Endothelial cell of umbilical vein (primary cell): ENCODE measurements at regions not wholly inside any gene's neighbourhood (a gene's known extent, or its start where the extent isn't known, plus 50 kb on each side); places are given as distances from the start of the nearest gene placed in this dataset.

ENCODE experiments used
- BruUV-seq: library from RNA; stranded (reverse); fragments of 400-500 nt; replicated peaks from 2 replicates; lab custom pipeline; 2021; lab: Mats Ljungman, UMichigan
- CTCF ChIA-PET: fragments of 300-600, 350-600 bp; sonication (Branson Sonifier 250); formaldehyde crosslinking; loops from one replicate; lab custom pipeline; 2021; ENCODE audit warnings: antibody characterized with exemption, inconsistent platforms; lab: Charles Lee
- POLR2A ChIA-PET: fragments of 300-600, 350-600 bp; sonication (Branson Sonifier 250); formaldehyde crosslinking; loops from one replicate; lab custom pipeline; 2021; ENCODE audit warnings: antibody characterized with exemption, inconsistent platforms; lab: Charles Lee
- DNase-seq: peaks from one replicate; pipeline ENCODE4 v3.0.0-alpha.2; 2011; ENCODE audit warnings: low read depth, low spot score
- FAIRE-seq: peaks from 2 replicates; lab custom pipeline; 2011; peaks lifted over from hg19 to GRCh38; lab: Jason Lieb, UNC
- H2AFZ ChIP-seq: 2 replicates; pipeline ENCODE4 v1.6.0; 2012; ENCODE audit warnings: low read depth, low read length, control low read depth, inconsistent platforms
- H3K27ac ChIP-seq: 2 replicates; pipeline ENCODE4 v1.5.1; 2011; ENCODE audit warnings: low read depth, mild to moderate bottlenecking, control low read depth, low read length, moderate library complexity; ENCODE audit not compliant: insufficient read depth
- H3K27me3 ChIP-seq, 2 experiments: 2 replicates each; pipeline versions ENCODE4 v1.6.0 to v1.6.1; 2011; ENCODE audit warnings: low read length in 2 of 2, mixed read lengths in 1 of 2; ENCODE audit not compliant: control insufficient read depth in 2 of 2, insufficient read depth in 2 of 2
- H3K36me3 ChIP-seq, 2 experiments: 2 replicates in 1 of 2; 3 replicates in 1 of 2; pipeline ENCODE4 v1.5.1; 2011; ENCODE audit warnings: low read length in 2 of 2, mild to moderate bottlenecking in 1 of 2, moderate library complexity in 1 of 2; ENCODE audit not compliant: control insufficient read depth in 2 of 2, insufficient read depth in 2 of 2; ENCODE audit errors: extremely low read depth in 1 of 2
- H3K4me1 ChIP-seq: 3 replicates; pipeline ENCODE4 v1.5.1; 2011; ENCODE audit warnings: mild to moderate bottlenecking, low read length; ENCODE audit not compliant: control insufficient read depth, insufficient read depth; ENCODE audit errors: extremely low read depth
- H3K4me2 ChIP-seq: 2 replicates; pipeline ENCODE4 v1.6.1; 2011; ENCODE audit warnings: low read length, control low read depth, mixed read lengths; ENCODE audit not compliant: insufficient read depth
- H3K4me3 ChIP-seq, 3 experiments: fragments of 200-600 bp in 1 of 3; sonication (generic), shearing (Covaris generic) in 1 of 3; replicated peaks in 1 of 3; 2 replicates each; pipeline ENCODE4 v1.5.1; 2011 to 2016; ENCODE audit warnings: control low read depth in 3 of 3, low read length in 3 of 3, mild to moderate bottlenecking in 2 of 3, inconsistent platforms in 1 of 3, low read depth in 1 of 3, moderate library complexity in 1 of 3; ENCODE audit not compliant: insufficient read depth in 1 of 3
- H3K79me2 ChIP-seq: 2 replicates; pipeline ENCODE4 v1.6.0; 2012; ENCODE audit warnings: low read length, inconsistent platforms; ENCODE audit not compliant: control insufficient read depth, insufficient read depth
- H3K9ac ChIP-seq: replicated peaks from 2 replicates; pipeline ENCODE3; 2011; ENCODE audit warnings: low read length, control low read depth; ENCODE audit not compliant: insufficient read depth; ENCODE audit errors: extremely low read depth
- H3K9me1 ChIP-seq: replicated peaks from 3 replicates; pipeline ENCODE4 v1.6.0; 2011; ENCODE audit warnings: mild to moderate bottlenecking, low read length; ENCODE audit not compliant: control insufficient read depth, insufficient read depth; ENCODE audit errors: extremely low read depth
- H3K9me3 ChIP-seq: replicated peaks from 2 replicates; pipeline ENCODE4 v1.5.1; 2012; ENCODE audit warnings: low read length, inconsistent platforms; ENCODE audit not compliant: control insufficient read depth, insufficient read depth
- H4K20me1 ChIP-seq: replicated peaks from 2 replicates; pipeline ENCODE3; 2011; ENCODE audit warnings: mild to moderate bottlenecking, low read length; ENCODE audit not compliant: control insufficient read depth, insufficient read depth; ENCODE audit errors: extremely low read depth
- FOS ChIP-seq: IDR thresholded peaks from 2 replicates; pipeline ENCODE4 v1.6.1; 2011; ENCODE audit warnings: mild to moderate bottlenecking, low read length, moderate library complexity, borderline replicate concordance; ENCODE audit not compliant: insufficient read depth
- GATA2 ChIP-seq: IDR thresholded peaks from 2 replicates; pipeline ENCODE4 v1.7.0; 2011; ENCODE audit warnings: low read depth, mild to moderate bottlenecking, moderate library complexity, mixed read lengths, low read length; ENCODE audit not compliant: insufficient read length, insufficient read depth
- POLR2A ChIP-seq: IDR thresholded peaks from 2 replicates; pipeline ENCODE4 v1.6.1; 2012; ENCODE audit warnings: low read depth, mild to moderate bottlenecking, control low read depth, low read length
- POLR2AphosphoS5 ChIP-seq: IDR thresholded peaks from 2 replicates; pipeline ENCODE4 v1.6.1; 2012; ENCODE audit warnings: low read depth, mild to moderate bottlenecking, control low read depth, low read length, moderate library complexity; ENCODE audit not compliant: insufficient read depth
- dilution Hi-C: fragments of 300-500 bp; cut with MboI; formaldehyde crosslinking; loops from one replicate; pipeline ENCODE4 v1.15.0; 2019; ENCODE audit warnings: low sequenced_read_pairs; ENCODE audit not compliant: extremely low pct_ligation_motif_present
- intact Hi-C: fragments of 100-400 bp; cut with micrococcal nuclease; formaldehyde crosslinking; loops from one replicate; pipeline ENCODE4 v1.10.0; 2022
- TF ChIP-seq, protein P1 (sequence below), 2 donors: IDR thresholded peaks; 1 replicate in 1 of 2; 2 replicates in 1 of 2; pipeline ENCODE4 v1.5.1; 2011; ENCODE audit warnings: low read length in 2 of 2, mild to moderate bottlenecking in 2 of 2, moderate library complexity in 2 of 2, control low read depth in 1 of 2, inconsistent platforms in 1 of 2, low read depth in 1 of 2; ENCODE audit not compliant: insufficient read depth in 1 of 2; ENCODE audit errors: extremely low read depth in 1 of 2

DNA sequence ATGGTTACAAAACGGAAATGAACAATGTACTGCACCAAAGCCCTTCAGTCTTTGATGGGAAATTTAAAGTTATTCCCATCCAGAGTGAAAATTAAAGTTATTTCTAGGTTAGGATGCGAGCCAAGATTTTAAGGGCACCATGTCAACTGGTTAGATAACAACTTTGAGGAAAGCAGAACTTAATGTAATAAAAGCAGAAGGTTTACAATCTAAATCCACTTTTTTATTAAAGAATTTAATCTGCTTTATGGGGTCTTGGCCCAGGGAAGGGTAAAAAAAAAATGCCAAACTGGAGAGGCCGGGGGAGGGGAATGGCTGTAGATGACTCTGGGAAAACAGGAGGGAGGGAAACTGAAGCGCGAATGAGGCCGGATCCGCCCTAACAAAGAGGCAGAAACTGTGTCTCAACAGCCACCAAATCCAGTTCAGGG, 108.2 kb upstream of the ATF7IP start:
- Histone ChIP-seq H3K9me3 (no peaks in the 10 kb centered on the region), H3K27me3 (no peaks in the 10 kb centered on the region), H3K4me1 (peaks cover 46% of the 10 kb centered on the region), H4K20me1 (no peaks in the 10 kb centered on the region), H3K79me2 (no peaks in the 10 kb centered on the region), H3K4me3 (no peak overlapping the region), H3K27ac (peak overlapping the region; percentile 87), H3K9ac (peak overlapping the region; percentile 55), H2AFZ (peak overlapping the region; percentile 4), H3K36me3 (no peaks in the 10 kb centered on the region), H3K4me2 (peak overlapping the region; percentile 43), H3K9me1 (no peaks in the 10 kb centered on the region)
- TF ChIP-seq FOS: no peak
- no peak for TF ChIP-seq GATA2
- TF ChIP-seq POLR2A: no peak
- TF ChIP-seq, protein P1, sequence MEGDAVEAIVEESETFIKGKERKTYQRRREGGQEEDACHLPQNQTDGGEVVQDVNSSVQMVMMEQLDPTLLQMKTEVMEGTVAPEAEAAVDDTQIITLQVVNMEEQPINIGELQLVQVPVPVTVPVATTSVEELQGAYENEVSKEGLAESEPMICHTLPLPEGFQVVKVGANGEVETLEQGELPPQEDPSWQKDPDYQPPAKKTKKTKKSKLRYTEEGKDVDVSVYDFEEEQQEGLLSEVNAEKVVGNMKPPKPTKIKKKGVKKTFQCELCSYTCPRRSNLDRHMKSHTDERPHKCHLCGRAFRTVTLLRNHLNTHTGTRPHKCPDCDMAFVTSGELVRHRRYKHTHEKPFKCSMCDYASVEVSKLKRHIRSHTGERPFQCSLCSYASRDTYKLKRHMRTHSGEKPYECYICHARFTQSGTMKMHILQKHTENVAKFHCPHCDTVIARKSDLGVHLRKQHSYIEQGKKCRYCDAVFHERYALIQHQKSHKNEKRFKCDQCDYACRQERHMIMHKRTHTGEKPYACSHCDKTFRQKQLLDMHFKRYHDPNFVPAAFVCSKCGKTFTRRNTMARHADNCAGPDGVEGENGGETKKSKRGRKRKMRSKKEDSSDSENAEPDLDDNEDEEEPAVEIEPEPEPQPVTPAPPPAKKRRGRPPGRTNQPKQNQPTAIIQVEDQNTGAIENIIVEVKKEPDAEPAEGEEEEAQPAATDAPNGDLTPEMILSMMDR (IDR thresholded peaks at IDR 0.05; ENCODE audit: extremely low read depth in 1 of 2, insufficient read depth in 1 of 2, low read depth in 1 of 2, low read length in 2 of 2): no peak
- TF ChIP-seq POLR2AphosphoS5: peak; percentile 51
- ChIA-PET CTCF (interaction anchor here (0.7 to 2.8 kb wide), 15 partner anchors 16 to 518 kb away, joined by 3 to 35 read pairs (median 5); partner anchors contain the start of gene ATF7IP), POLR2A (interaction anchor here (1.0 to 1.3 kb wide), 5 partner anchors 108 to 160 kb away, joined by 4 to 14 read pairs (median 10); partner anchors contain the start of gene ATF7IP)
- dilution Hi-C loops (no loop called here), intact Hi-C loops (loop anchor here (1.0 to 10.0 kb wide), 7 partner anchors 109 to 1535 kb away; a partner anchor contains a TSS)
- TSS peak; percentile 80 for BruUV-seq
- FAIRE-seq: no peak
- no peak for DNase-seq
